ENCODE measurements at regions not wholly inside any gene's neighbourhood (a gene's known extent, or its start where the extent isn't known, plus 50 kb on each side); places are given as distances from the start of the nearest gene placed in this dataset.

DNA sequence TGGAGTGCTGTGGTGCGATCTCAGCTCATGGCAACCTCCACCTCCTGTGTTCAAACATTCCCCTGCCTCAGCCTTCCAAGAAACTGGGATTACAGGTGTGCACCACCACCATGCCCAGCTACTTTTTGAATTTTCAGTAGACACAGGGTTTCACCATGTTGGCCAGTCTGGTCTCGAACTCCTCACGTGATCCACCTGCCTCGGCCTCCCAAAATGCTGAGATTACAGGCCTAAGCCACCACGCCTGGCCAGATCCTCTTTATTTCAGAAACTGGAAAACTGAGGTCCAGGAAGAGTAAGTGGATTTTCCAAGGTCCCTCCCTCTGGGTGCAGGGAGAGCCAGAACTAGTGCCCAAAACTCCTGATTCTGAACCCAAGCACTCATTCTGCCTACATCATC is 413.1 kb upstream of the AUTS2 start:
- TF ChIP-seq, protein P1, sequence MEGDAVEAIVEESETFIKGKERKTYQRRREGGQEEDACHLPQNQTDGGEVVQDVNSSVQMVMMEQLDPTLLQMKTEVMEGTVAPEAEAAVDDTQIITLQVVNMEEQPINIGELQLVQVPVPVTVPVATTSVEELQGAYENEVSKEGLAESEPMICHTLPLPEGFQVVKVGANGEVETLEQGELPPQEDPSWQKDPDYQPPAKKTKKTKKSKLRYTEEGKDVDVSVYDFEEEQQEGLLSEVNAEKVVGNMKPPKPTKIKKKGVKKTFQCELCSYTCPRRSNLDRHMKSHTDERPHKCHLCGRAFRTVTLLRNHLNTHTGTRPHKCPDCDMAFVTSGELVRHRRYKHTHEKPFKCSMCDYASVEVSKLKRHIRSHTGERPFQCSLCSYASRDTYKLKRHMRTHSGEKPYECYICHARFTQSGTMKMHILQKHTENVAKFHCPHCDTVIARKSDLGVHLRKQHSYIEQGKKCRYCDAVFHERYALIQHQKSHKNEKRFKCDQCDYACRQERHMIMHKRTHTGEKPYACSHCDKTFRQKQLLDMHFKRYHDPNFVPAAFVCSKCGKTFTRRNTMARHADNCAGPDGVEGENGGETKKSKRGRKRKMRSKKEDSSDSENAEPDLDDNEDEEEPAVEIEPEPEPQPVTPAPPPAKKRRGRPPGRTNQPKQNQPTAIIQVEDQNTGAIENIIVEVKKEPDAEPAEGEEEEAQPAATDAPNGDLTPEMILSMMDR (IDR thresholded peaks at IDR 0.05; ENCODE audit: low read length), result no peak
- TF ChIP-seq EZH2 (optimal IDR thresholded peaks at IDR 0.05; ENCODE audit: low read depth, low read length), result no peak
